ENCODE measurements at regions not wholly inside any gene's neighbourhood (a gene's known extent, or its start where the extent isn't known, plus 50 kb on each side); places are given as distances from the start of the nearest gene placed in this dataset.

- no peak for DNase-seq
- no peak overlapping the region for H3K4me3 ChIP-seq
- no peaks in the 10 kb centered on the region for H3K4me1 ChIP-seq
- no peak overlapping the region for H3K27ac ChIP-seq
- intact Hi-C loops (cut with DNase I; ENCODE audit: low total_unique reads), result no loop called here
- TF ChIP-seq, protein P1, sequence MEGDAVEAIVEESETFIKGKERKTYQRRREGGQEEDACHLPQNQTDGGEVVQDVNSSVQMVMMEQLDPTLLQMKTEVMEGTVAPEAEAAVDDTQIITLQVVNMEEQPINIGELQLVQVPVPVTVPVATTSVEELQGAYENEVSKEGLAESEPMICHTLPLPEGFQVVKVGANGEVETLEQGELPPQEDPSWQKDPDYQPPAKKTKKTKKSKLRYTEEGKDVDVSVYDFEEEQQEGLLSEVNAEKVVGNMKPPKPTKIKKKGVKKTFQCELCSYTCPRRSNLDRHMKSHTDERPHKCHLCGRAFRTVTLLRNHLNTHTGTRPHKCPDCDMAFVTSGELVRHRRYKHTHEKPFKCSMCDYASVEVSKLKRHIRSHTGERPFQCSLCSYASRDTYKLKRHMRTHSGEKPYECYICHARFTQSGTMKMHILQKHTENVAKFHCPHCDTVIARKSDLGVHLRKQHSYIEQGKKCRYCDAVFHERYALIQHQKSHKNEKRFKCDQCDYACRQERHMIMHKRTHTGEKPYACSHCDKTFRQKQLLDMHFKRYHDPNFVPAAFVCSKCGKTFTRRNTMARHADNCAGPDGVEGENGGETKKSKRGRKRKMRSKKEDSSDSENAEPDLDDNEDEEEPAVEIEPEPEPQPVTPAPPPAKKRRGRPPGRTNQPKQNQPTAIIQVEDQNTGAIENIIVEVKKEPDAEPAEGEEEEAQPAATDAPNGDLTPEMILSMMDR (IDR thresholded peaks at IDR 0.05), result no peak
- no peak for TF ChIP-seq POLR2A (IDR thresholded peaks at IDR 0.05)
- H3K36me3 ChIP-seq, result no peaks in the 10 kb centered on the region
- no peaks in the 10 kb centered on the region for H3K27me3 ChIP-seq
- no peaks in the 10 kb centered on the region for H3K9me3 ChIP-seq
These were observed 169.5 kb downstream of the NUFIP1 start for GRCh38 chr13:44819772-44820171.

DNA sequence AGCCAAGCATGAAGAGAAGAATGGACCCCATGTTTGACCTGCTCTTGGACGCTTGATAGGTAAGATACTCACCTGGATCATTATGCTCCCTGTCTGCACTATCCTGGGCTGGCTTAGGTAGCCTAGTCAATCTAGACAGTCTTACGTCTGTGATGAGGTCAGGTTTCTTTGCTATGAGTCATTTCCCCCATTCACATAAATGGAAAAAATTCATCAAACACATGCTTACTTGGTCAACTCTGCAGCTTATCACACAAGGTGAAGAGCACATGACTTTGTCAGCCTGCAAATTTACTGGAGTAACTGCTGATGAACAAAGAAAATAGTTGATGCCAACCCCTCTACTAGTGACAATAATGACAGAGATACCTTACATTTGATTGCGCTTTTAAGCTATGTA is 170.0 kb downstream of the NUFIP1 start:
- no peak for DNase-seq
- H3K36me3 ChIP-seq, result no peaks in the 10 kb centered on the region
- H3K27ac ChIP-seq, result no peak overlapping the region
- no peaks in the 10 kb centered on the region for H3K9me3 ChIP-seq
- TF ChIP-seq, protein P1 (IDR thresholded peaks at IDR 0.05), result no peak
- no peak for TF ChIP-seq POLR2A (IDR thresholded peaks at IDR 0.05)
- H3K4me1 ChIP-seq, result no peaks in the 10 kb centered on the region
- intact Hi-C loops (cut with DNase I; ENCODE audit: low total_unique reads), result no loop called here
- no peaks in the 10 kb centered on the region for H3K27me3 ChIP-seq
- no peak overlapping the region for H3K4me3 ChIP-seq

DNA sequence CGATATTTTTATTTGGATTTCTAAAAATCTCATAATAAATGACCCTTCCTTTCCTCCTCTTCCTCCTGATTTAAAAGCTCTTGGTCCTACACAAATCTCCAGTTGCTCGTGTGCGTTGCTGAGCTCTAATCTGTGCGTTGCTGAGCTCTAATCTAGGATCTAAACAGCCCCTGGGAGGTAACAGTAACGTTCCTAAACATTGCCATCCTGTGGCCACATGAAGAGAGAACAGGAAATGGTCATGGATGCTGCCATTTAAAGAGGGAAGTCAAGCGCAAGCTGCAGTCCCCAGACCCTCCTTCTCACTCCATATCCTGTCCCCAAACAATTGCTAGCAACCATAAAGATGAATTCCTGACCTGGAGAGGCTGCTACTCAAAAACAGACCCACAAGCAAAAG is 170.8 kb downstream of the NUFIP1 start:
- intact Hi-C loops (cut with DNase I; ENCODE audit: low total_unique reads), result no loop called here
- Histone ChIP-seq H3K27me3 (no peaks in the 10 kb centered on the region), H3K36me3 (no peaks in the 10 kb centered on the region), H3K4me3 (no peak overlapping the region), H3K9me3 (no peaks in the 10 kb centered on the region), H3K27ac (no peak overlapping the region), H3K4me1 (no peaks in the 10 kb centered on the region)
- DNase-seq, result no peak
- TF ChIP-seq POLR2A (IDR thresholded peaks at IDR 0.05), result no peak
- TF ChIP-seq, protein P1 (IDR thresholded peaks at IDR 0.05), result no peak

DNA sequence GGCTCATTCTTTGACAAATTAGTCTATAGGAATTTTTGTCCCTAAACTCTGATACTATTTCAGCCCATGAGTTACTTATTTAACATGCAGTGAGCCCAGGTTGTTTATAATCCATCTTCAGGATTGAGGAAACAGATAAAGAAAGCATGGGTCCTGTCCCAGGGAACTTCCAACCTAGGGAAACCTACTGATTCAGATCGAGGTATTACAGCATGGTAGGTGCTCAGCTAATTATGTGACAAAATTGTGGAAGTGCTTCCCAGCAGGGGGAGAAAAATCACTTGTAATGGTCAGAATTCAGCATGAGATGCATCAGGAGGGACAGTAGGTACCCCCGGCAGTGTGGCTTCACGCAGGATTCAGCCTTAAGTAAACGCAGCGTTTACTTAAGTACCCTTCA is 171.3 kb downstream of the NUFIP1 start:
- no peak overlapping the region for H3K4me3 ChIP-seq
- H3K36me3 ChIP-seq, result no peaks in the 10 kb centered on the region
- DNase-seq, result no peak
- intact Hi-C loops (cut with DNase I; ENCODE audit: low total_unique reads), result no loop called here
- H3K27me3 ChIP-seq, result no peaks in the 10 kb centered on the region
- no peaks in the 10 kb centered on the region for H3K4me1 ChIP-seq
- TF ChIP-seq POLR2A (IDR thresholded peaks at IDR 0.05), result no peak
- TF ChIP-seq, protein P1 (IDR thresholded peaks at IDR 0.05), result no peak
- no peak overlapping the region for H3K27ac ChIP-seq
- H3K9me3 ChIP-seq, result no peaks in the 10 kb centered on the region

DNA sequence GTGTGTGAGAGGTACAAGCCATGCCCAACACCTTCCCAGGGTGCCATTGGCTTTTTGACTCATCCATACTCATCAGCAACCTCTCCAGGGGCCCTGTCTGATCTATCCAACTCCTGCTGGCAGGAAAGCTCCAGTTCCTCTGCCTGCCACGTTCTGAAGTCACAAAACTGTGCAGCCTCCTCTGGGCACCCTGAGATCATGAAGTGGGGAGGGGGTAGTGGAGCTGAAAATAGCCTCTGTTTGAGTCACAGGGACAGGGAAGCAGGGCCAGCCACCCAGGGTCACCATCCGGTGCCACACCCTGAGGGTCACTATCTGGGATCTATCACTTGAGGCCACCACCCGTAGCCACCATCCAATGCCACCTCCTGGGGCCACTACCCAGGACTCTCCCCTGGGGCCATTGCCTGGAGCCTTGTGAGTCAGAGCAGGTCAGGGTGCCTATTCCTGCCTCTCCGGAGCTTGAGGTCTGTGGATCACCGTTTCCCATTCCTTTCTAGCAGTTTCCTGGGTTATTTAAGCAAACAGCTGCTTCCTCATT is 172.1 kb downstream of the NUFIP1 start:
- no peak for TF ChIP-seq POLR2A (IDR thresholded peaks at IDR 0.05)
- TF ChIP-seq, protein P1 (IDR thresholded peaks at IDR 0.05), result no peak
- intact Hi-C loops (cut with DNase I; ENCODE audit: low total_unique reads), result no loop called here
- no peaks in the 10 kb centered on the region for H3K27me3 ChIP-seq
- no peak overlapping the region for H3K27ac ChIP-seq
- H3K36me3 ChIP-seq, result no peaks in the 10 kb centered on the region
- H3K4me3 ChIP-seq, result no peak overlapping the region
- no peak for DNase-seq
- no peaks in the 10 kb centered on the region for H3K9me3 ChIP-seq
- H3K4me1 ChIP-seq, result no peaks in the 10 kb centered on the region
